Colonic mucosa (tissue), 4 donors: ENCODE measurements at regions not wholly inside any gene's neighbourhood (a gene's known extent, or its start where the extent isn't known, plus 50 kb on each side); places are given as distances from the start of the nearest gene placed in this dataset.

Experiments
- DNase-seq: peaks from one replicate; pipeline ENCODE4 v3.0.0-alpha.2; 2020
- H3K27ac ChIP-seq: fragments of 200-600 bp; one replicate; pipeline ENCODE4 v1.8.0; 2021
- H3K27me3 ChIP-seq: fragments of 200-600 bp; one replicate; pipeline ENCODE4 v1.8.0; 2021
- H3K36me3 ChIP-seq: fragments of 200-600 bp; one replicate; pipeline ENCODE4 v1.8.0; 2021
- H3K4me1 ChIP-seq: fragments of 200-600 bp; one replicate; pipeline ENCODE4 v1.8.0; 2021; ENCODE audit warnings: mild to moderate bottlenecking
- H3K4me3 ChIP-seq: fragments of 200-600 bp; one replicate; pipeline ENCODE4 v1.8.0; 2021
- H3K9ac ChIP-seq, 2 donors: one replicate each; pipeline ENCODE4 v1.7.0; 2013; ENCODE audit warnings: control low read depth in 2 of 2, low read depth in 2 of 2, low read length in 2 of 2
- H3K9me3 ChIP-seq: fragments of 200-600 bp; one replicate; pipeline ENCODE4 v1.8.0; 2021
- intact Hi-C: fragments of 100-400 bp; cut with DNase I; formaldehyde crosslinking; loops from one replicate; pipeline ENCODE4 v1.14.1; 2022
- TF ChIP-seq, protein P1 (sequence below): fragments of 200-600 bp; IDR thresholded peaks from one replicate; pipeline ENCODE4 v1.8.0; 2022; ENCODE audit warnings: antibody characterized with exemption, mild to moderate bottlenecking
- donor health status: healthy.
- donor health status: DM: no; HTN: no; CAD: no.
- donor health status: DM: no; HTN: no; CAD: no.

DNA sequence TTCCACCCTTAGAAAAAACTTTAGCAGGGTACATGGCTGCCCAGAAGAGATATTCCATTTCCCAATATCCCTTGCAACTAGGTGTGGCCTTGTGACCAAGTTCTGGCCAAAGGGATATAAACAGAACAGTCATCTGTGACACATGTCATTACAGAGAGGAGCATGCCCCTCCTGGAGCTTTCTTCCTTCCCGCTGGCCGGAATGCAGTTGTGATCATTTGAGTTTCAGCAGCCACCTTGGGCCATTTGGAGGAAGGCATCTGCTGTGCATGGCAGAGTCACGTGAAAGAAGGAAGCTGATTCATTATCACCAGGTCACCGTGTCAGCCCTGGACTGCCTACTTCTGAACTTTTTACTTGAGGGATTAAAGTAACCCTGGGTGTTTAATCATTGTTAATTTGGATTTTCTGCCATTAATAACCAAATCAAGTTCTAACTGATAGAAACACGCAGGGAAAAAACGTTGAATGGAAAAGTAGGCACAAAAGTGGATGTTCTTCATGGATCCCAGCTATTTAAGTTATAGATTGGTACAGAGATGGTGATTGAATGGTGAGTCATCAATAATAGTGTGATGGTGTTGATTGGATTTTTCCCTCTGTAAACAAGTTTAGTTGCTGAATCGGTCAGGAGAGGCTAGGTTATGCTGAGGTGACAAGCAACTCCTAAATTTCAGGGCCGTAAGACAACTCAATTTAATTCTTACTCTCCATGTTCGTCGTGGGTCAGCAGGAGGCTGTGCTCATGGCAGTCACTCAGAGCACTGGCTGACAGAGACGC lies 80.7 kb upstream of the CCDC167 start:
- Histone ChIP-seq H3K9ac (no peak overlapping the region), H3K9me3 (no peaks in the 10 kb centered on the region), H3K27ac (no peak overlapping the region), H3K27me3 (no peaks in the 10 kb centered on the region), H3K36me3 (no peaks in the 10 kb centered on the region), H3K4me3 (no peak overlapping the region), H3K4me1 (no peaks in the 10 kb centered on the region)
- intact Hi-C loops = no loop called here
- no peak for DNase-seq
- TF ChIP-seq, protein P1, sequence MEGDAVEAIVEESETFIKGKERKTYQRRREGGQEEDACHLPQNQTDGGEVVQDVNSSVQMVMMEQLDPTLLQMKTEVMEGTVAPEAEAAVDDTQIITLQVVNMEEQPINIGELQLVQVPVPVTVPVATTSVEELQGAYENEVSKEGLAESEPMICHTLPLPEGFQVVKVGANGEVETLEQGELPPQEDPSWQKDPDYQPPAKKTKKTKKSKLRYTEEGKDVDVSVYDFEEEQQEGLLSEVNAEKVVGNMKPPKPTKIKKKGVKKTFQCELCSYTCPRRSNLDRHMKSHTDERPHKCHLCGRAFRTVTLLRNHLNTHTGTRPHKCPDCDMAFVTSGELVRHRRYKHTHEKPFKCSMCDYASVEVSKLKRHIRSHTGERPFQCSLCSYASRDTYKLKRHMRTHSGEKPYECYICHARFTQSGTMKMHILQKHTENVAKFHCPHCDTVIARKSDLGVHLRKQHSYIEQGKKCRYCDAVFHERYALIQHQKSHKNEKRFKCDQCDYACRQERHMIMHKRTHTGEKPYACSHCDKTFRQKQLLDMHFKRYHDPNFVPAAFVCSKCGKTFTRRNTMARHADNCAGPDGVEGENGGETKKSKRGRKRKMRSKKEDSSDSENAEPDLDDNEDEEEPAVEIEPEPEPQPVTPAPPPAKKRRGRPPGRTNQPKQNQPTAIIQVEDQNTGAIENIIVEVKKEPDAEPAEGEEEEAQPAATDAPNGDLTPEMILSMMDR = no peak

DNA sequence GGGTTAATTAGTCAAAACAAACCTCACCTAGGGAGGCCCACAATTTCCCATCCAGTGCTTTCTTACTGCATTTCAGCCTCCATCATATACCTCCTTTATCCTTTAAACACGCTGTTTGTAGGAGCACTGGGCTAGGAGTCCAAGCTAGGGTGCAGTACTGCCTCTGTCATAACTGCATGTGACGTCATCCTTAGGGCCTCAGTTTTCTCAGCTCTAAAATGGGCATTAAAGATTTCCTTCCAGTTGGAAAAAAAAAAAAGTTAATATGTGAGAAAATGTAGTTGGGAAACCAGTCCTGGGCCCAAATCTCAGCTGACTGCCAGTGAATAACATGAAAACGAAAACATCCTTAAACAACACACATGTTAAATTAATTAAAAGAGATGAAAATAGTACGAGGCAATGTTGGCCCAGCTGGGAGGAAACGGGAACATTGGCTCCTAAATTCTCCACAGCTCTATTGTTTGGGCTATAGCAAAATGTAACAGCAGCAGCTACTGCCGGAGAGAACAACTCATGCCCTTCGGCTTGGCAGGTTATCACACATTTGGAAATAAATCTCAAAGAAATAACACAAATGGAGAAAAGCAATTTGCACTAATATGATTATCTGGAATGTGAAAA lies 79.9 kb upstream of the CCDC167 start:
- H3K36me3 ChIP-seq = no peaks in the 10 kb centered on the region
- DNase-seq = no peak
- intact Hi-C loops = no loop called here

DNA sequence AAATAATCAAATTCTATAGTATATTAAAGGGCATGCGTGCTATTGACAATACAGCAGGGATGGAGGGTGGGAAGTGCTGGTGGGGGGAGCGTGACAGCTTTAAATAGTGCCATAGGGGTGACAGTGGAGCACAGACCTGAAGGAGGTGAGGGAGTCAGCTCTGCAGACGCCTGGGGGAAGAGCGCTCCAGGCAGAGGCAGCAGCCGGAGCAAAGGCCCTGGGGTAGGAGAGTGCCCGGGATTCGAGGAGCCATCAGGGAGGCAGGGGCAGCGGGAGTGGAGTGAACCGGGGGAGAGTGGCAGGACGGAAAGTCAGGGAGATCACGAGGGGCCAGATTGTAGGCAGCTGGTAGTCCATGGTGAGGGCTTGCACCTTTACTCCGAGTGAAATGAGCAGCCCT lies 78.4 kb upstream of the CCDC167 start:
- intact Hi-C loops = no loop called here
- TF ChIP-seq, protein P1 = no peak
- Histone ChIP-seq H3K4me3 (no peak overlapping the region), H3K9ac (no peak overlapping the region), H3K9me3 (no peaks in the 10 kb centered on the region), H3K27ac (no peak overlapping the region), H3K27me3 (no peaks in the 10 kb centered on the region), H3K4me1 (no peaks in the 10 kb centered on the region), H3K36me3 (no peaks in the 10 kb centered on the region)
- DNase-seq = no peak

More for the DNA sequence above, 79.9 kb upstream of the CCDC167 start:
- no peak overlapping the region for H3K27ac ChIP-seq
- TF ChIP-seq, protein P1 = no peak
- no peaks in the 10 kb centered on the region for H3K4me1 ChIP-seq
- no peaks in the 10 kb centered on the region for H3K27me3 ChIP-seq
- no peaks in the 10 kb centered on the region for H3K9me3 ChIP-seq
- no peak overlapping the region for H3K9ac ChIP-seq
- no peak overlapping the region for H3K4me3 ChIP-seq

DNA sequence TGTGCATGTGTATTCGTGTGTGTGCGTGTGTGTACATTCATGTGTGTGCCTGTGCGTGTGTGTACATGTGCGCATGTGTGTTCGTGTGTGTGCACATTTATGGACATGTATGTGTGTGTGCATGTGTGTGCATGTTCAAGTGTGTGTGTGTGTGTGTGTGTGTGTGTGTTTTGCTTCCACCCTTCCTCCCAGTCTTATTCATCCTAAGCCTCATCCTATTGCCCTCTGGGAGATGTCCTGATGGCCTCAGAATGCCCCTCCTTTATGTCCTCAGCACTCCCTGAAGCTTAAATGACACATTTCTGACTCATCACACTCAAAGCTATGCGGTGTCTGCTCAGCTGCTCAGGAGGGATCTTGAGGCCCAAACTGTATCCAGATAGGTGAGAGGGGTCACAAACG lies 76.6 kb upstream of the CCDC167 start:
- no peaks in the 10 kb centered on the region for H3K36me3 ChIP-seq
- TF ChIP-seq, protein P1 = no peak
- H3K9me3 ChIP-seq = no peaks in the 10 kb centered on the region
- intact Hi-C loops = no loop called here
- no peak overlapping the region for H3K4me3 ChIP-seq
- H3K4me1 ChIP-seq = no peaks in the 10 kb centered on the region
- DNase-seq = no peak
- H3K9ac ChIP-seq = no peak overlapping the region
- H3K27me3 ChIP-seq = no peaks in the 10 kb centered on the region
- no peak overlapping the region for H3K27ac ChIP-seq

DNA sequence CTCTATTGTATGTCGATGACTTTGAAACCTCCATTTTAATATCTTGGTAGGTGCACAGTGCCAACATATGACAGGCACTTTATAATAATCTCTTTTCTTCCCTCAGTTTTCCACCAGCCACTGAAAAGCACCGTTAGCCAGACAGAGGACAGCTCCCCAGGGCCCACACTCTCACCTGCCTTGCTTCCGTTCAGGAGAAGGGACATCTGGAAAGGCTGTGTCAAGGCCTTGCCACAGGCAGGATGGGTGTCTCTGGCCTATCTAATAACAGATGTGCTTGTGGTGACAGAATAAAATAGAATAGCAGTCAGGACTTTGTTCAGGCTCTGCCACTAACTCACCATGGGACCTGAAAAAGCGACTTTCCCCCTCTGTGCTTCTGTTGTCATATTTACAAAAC lies 75.5 kb upstream of the CCDC167 start:
- TF ChIP-seq, protein P1 = no peak
- H3K9ac ChIP-seq = no peak overlapping the region
- intact Hi-C loops = no loop called here

More for the DNA sequence above, 75.5 kb upstream of the CCDC167 start:
- no peak for DNase-seq
- no peak overlapping the region for H3K4me3 ChIP-seq
- no peak overlapping the region for H3K27ac ChIP-seq
- H3K9me3 ChIP-seq = no peaks in the 10 kb centered on the region
- H3K4me1 ChIP-seq = no peaks in the 10 kb centered on the region
- no peaks in the 10 kb centered on the region for H3K36me3 ChIP-seq
- no peaks in the 10 kb centered on the region for H3K27me3 ChIP-seq
